NCI-H1417 (cell line): ENCODE measurements at regions not wholly inside any gene's neighbourhood (a gene's known extent, or its start where the extent isn't known, plus 50 kb on each side); places are given as distances from the start of the nearest gene placed in this dataset.

Source experiments
- DNase-seq, 3 experiments: peaks; one replicate each; lab custom pipeline; 2025; lab: John Stamatoyannopoulos, UW

DNA sequence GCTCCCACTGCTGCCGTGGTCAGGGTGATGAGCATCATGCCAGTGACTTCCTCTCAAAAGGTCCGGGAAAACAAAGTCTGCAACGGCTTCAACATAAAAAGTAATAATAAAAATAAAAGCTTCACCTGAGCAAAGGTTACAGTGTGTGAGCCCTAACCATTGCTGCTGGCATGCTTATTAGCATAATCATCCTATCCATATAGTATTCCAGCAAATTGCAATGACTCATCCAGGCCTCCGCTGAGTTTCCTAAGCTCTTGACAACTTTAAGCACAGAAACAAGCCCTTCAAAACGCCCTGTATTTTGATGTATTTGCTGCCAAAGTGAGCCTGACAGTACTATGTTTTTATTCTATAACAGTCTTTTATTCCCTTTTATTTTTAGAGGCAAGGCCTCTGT lies 100.5 kb downstream of the AASDH start:
- DNase-seq, result no peak

DNA sequence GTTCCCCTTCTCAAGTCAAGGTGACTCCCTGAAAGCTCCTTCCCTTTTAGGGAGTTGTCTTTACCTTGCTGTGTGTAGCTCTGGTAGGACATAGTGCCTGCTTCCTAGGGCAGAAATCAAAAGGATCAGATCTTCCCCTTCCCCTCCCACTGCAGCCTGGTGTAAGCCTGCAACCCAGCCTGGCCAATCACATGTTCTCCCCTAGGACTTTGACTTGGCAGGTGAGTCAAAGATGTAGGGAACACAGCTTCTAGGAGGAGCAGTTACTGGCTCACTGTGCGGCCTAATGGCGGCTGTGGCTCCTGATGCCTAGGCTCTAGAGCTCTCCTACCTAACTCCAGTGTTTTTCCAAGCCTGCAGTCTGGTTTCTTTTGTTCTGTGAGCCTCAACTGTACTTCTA lies 103.9 kb downstream of the AASDH start:
- no peak for DNase-seq

DNA sequence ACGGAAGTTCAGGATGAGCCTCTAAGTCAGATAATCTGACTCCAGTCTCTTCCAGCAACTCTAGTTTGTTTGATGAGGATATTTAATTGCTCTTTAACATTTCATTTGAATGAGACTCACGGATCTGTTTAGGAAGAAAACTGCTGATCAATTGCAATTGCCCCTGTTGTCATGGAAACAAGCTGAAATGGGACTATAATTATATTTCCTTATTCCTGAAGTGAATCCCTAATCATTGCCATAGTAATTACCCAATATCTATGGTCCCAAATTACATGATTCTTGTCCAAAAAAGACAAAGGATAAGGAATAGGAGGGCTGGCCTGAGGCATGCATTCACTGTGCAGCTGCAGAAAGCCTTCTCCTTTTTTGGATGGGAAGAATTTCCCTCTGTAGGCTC lies 105.3 kb downstream of the AASDH start:
- DNase-seq, result no peak

DNA sequence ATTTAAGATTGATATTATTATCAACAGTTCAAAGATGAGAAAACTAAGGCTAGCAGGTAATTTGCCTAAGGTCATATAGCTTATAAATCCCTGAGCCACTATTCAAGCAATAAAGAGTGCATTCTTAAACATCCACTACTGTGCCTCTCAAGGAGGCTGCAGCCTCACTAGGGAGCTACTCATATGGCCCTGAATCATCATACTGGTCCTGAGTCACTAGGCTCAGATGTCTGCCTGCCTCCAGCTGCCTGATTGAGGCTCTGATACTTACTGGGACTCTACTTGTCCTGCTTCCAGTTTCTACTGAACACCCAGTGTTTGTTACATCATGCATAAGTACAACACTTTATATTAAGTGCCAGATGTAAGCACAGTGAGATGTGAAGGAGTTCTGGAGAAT lies 110.7 kb downstream of the AASDH start:
- DNase-seq, result no peak

DNA sequence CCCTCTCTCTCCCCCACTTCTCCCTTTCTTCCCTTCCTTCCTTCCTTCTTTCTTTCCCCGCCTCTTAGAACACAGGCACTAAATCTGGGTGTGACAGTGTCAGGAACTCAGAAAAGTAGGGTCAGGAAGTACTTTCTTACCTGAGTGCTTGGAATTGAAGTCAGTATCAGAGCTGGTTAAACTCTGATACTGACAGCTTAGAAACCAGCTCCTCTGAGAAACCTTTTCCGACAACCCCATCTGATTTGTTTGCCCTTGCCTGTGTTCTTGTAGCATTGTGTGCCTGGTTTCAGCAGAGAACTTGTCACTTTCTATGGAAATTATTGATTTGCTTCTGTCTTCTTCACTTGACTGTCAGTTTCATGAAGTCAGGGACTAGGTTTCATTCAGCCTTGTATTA lies 113.9 kb downstream of the AASDH start:
- no peak for DNase-seq

DNA sequence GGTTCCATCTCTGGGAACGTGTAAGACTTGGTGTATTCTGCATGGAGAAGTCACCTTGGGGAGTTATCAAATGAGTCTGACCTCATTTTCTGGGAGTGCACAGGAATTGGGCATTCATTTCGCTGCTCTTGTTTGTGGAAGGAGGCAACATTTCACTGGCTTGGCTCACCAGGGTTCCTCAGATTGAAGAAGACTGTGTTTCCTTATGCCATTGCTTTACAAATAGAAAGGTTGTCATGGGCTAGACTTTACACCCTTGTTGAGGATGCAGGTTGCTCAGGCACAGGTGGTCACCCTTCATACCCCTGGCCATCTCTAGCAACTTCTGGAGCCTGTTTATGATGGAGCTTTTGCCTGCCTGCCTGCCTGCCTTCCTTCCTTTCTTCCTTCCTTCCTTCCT lies 114.4 kb downstream of the AASDH start:
- peak in 1 of 3 experiments; percentile 2 for DNase-seq

DNA sequence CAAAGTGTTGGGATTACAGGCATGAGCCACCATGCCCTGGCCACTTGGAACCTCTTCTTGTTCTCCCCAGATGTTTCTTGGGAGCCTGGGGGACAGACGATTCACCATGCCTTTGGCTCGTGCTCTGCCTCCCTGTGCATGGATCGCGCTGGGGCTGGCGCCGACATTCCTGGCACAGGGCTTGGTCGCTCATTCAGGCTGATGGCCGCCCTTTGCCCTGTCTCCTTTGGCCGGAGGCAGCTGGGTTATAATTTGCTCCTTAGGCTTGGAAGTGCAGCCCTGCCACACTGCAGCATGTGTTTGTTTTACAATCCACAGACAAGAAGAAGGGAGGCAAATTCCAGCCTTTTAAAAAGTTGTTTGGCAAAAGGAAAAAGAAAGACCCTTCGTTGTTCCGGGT lies 115.3 kb downstream of the AASDH start:
- no peak for DNase-seq

DNA sequence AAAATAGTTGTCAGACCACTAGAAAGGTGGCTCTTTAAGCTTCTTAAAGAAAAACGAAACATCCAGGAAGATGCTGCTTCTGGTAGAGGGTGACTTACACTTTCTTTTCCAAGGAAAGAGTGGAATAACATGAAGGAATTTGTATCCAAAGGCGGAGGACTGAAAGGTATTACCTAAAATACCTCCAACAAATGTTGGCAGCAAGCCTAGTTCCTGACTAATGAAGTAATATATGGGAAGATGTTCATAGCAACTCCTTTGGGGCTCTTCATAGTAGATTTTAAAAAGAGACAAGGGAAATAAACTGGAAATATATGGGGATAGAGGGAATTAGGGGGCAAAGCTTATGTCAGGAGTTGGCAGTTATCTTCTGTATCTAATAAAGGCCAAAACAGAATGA lies 116.2 kb downstream of the AASDH start:
- DNase-seq, result no peak

DNA sequence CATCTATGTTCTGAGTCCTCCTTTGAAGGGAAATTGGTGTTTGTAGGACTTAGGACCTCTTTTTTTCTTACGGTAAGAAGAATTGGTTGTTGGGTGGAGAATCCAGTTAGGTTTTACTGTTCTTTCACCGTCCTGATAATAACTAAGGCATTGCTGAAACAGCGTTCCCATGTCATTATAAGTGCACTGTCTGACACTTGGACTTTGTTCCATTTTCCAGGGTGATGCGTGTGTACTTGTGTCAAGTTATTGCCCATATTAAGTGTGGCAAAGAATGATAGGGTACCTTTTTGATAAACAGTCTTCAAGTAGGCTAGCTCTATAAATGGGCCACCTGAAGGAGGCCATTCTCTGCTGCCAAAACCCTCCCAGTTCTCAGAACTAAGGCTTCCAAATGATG lies 119.7 kb downstream of the AASDH start:
- DNase-seq, result no peak

DNA sequence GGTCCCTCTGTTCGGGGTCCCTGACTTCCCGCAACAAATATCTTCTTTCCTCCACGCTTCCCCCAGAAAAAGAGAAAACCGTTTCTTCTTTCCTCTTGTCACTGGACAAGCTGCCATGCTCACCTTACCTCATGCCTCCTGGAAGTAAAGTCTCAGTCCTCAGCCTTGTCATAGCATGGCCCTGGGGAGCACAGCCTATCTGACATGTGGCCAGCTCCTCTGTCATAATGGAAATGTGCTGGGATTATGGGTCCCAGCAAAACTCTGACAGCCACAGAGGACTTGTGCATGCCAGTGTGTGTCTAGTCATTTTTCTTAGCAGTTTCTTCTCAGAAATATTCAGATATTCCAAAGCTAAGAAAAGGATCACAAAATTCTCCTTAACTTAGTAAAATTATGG lies 122.4 kb downstream of the AASDH start:
- DNase-seq, result no peak

DNA sequence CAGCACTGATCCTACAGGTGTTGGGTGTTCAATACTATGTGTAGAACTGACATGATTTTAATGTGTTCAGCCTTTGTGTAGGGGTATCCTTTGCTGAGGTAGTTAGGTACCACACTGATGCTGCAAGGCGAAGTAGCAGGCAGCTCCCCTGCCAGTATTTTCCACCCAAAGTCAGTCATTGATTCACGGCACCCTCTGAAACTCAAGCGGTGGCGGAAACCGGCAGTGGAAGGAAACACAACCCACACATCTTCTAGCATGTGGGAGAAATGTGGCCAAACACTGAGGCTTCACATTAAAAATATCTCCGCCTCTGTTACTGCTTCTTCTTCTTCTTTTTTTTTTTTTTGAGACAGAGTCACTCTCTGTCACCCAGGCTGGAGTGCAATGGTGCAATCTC lies 126.3 kb downstream of the AASDH start:
- DNase-seq, result no peak

DNA sequence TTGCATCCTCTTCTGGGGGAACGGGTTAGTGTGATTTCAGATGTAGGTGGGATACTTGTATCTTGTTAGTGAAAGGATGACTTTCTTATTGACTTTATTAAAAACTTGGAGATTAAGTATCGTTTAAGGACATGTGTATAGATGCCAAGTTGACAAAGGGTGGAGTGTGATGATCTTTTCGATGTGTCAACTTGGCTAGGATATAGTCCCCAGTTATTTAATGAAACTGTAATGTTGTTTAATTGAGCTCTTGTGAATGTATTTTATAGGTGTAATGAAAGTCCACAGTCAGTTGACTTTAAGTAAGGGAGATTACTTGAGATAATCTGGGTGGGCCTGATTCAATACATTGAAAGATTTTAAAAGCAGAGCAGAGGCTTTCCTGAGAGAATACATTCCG lies 127.0 kb downstream of the AASDH start:
- DNase-seq, result no peak

DNA sequence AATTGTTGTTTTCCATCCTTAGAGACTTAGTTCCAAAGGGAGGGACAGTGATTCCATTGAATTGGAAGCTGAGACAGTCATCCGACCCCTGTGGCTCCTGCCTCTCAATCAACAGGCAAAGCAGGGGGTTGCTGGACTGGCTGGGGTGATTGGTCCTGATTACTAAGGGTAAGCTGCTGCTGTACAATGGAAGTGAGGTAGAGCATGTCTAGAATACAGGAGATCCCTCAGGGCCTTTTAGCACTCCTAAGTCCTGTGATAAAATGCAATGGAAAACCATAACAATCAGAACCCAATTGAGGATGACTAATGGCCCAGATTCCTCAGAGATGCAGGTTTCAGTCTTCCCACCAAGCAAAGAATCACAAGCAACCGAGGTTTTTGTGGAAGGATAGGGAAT lies 127.6 kb downstream of the AASDH start:
- no peak for DNase-seq

DNA sequence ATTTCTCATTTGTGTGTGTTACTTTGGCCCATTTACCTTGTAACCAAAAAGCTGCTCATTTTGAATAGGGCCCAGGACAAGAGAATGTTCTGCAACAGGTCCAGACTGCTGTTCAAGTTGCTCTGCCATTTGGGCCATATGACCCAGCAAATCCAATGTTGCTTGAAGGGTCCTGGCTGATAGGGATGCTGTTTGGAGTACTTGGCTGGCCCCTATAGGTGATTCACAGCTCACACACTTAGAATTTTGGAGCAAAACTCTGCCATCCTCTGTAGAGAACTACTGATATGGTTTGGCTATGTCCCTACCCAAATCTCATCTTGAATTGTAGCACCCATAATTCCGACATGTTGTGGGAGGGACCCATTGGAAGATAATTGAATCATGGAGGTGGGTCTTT lies 131.5 kb downstream of the AASDH start:
- DNase-seq, result no peak

DNA sequence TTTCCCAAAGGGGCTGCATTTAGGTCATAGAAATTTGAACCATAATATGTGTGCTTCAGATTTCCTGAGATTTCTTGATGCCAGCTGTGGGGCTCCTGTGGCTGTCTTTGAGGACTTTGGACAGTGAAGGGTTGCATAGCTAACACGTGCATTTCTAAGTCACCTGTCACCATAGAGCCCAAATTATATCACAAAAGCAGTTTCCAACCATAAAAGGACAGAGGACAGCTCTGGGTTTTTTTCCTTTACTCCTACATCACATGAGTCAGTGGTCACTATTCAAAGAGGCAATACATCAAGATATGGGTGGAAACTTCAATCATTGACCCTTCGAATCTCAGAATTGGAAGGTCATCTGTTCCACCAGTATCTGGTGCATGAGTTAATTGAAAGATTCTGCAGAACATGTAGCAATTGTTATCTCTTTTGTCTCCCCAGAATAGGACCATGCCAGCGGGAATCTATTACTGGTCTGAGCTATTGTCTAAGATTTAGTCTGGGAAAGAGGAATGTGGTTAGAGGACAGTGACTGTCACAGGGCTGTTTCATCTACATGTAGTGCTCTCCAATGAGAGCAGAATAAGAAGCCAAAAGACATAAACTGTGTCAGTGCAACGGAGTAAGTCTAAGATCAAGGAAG lies 133.5 kb downstream of the AASDH start:
- no peak for DNase-seq

DNA sequence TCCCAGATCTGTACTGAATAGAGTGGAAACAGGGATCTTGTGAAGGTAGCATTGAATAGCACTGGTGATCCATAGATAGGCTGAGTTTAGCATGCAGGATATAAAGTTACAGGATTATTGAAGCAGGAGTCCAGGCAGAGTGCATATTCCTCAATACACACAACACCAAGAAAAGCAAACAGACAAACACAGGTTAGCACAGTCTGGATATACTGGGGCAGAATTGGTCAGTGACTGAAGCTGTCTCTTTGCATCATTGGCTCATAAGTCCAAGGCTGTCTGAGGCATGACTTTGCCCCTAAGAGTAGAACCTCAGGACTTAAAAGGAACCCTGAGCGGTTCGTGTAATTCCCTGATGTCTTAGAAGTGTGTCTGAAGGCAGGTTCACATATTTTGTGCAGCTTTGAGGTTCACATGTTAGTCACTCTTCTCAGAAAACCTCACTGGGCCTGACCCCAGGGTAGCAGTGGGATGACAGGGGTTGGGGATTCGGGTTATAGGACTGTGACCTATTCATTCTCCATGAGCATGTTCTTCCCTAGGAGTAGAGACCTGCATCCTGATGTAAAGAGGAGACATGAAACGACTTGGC lies 134.6 kb downstream of the AASDH start:
- DNase-seq, result no peak

DNA sequence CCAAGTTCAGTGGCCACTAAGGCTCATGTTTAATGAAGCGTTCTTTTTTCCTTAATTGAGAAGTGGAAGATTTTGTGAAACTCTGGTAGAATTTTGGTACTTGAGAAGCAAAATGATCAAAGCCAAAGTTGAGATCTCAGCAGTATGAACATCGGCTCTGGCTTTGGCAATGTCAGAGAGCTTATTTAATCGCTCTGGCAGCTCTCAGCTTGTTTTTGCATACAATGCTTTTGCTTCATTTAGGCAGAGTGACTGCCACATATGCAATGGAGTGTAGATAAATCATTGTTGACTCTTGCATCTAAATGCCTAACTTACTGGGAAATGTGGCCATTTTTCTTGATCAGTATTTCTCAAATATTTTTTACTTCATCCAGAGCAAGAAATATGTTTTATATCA lies 135.7 kb downstream of the AASDH start:
- no peak for DNase-seq

DNA sequence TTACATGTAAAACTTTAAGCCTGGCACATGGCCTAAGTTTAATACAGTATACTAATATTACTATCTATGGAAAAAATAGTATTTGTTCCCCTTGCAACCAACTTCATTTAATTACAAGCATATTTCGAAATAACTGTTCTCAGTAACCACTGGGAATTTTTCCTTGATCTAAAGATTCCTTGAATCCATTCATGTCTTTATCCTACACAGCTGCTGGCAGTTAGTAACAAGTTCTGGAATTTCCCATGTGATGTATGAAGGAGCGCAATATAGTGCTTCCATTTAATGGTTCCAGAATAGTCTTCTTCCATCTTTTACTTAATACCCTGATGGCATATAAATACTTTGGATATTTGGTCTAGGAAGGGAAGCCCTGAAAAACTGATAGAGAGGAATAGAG lies 136.5 kb downstream of the AASDH start:
- DNase-seq, result no peak

DNA sequence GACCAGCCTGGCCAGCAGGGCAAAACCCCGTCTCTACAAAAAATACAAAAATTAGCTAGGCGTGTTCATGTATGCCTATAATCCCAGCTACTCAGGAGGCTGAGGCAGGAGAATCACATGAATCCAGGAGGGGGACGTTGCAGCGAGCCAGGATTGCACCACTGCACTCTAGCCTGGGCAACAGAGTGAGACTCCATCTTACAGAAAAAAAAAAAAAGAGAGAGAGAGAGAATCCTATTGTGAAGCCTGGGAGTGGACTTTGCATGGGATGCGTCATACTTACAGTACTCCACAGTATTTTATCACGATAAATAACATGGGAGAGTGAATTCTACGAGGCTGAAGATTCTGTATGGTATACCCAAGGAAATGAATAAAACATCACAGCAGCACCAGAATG lies 139.6 kb downstream of the AASDH start:
- DNase-seq, result no peak

DNA sequence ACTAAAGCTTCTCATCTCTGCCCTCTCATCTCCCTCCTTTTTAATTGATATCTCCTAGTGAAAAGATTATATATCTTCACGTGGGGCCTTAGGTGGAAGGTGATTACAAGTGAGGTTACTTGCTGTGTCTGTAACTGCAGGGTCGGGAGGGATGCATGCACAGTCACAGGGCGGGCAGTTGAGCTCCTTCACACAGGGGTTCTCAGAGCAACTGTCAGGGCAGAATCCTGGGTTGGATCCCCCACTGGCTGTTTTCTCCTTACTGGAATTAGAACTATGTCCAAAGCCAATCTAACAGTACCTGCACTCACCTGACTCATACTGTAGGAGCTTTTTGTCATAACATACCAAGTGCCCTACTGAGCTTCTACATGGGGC lies 141.1 kb downstream of the AASDH start:
- DNase-seq, result no peak

DNA sequence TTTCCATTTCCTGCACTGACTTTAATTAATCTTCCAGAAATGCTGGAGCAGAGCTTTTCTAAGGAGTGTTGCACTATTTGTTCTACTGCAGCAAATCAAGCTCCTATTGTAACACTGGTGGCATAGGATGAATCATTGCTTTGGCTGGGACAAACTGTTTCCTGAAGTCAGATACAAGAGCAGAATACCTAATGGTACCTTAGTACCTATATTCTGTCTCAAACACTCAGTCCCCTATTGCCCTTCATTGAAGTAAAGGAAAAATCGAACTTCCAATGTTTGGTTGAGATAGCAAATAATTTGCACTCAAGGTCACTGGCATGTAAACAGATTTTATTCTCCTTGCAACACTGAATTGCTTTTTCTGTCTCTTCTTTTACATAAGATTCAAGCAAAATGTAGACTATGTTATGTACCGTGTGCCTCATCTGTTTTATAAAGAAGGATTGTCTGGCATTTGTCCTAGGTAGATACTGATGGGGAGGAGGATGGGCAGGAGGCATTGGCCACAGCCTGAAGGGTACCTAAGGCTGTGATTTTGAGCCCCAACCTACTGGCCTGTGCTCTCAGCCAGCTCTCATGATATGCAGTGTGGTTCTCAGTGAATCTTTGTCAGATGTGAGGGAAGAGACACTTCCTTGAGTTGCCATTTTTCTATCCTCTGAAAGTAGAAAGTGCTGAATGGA lies 141.6 kb downstream of the AASDH start:
- no peak for DNase-seq

DNA sequence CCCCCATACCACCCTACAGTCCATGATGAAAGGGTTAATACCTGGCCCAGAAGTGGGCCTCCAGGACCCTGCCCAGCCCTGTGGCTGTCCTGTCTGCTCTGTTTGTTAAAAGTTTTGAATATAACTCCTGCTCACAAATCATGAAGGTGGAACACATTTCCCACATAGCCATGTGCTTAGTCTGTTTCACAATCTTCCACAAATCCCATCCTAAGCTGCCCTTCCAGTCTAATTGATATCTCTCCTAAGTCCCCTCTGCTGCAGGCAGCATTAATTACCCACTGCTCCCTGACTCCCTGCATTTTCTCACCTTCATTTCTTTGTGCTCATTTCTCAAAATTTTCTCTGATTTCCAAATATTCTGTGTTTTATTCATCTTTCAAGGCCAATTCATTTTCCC lies 142.6 kb downstream of the AASDH start:
- no peak for DNase-seq

DNA sequence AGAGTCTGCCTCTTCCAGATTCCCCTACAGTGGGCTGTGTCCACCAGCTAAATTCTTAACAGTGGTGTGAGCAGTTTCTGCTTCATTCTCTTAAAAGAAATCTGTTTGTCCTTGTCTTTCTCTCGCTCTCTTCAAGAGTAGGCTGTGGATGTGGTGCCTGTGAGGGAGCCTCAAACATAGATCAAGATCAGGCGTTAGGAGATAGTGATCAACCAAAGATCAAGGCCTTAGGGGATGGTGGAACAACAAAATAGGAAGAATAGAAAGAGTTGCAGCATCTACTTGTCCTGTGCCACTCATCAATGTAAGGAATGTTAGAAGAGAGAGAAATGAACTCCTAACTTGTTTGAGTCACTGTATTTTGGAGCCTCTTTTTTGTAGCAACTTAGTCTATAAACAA lies 144.2 kb downstream of the AASDH start:
- no peak for DNase-seq

DNA sequence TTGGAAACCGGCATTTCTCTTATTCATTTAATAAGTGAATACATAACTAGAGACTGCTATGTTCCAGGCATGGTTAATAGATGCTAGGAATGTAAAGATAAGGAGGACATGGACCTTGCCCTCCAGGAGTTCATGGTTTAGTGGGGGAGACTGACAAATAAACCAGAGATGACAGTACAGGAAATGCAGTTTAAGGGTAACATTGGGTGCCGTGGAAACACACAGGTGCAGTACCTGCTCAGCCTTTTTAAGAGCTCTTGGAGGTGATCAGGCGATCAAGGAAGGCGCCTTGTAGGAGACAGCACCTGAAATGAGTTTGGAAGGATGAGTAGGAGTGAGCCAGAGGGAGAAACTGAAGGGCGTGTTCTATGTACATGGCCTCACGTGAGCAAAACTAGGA lies 145.8 kb downstream of the AASDH start:
- DNase-seq, result peak in 1 of 3 experiments; percentile 14
